ENCODE measurements at regions not wholly inside any gene's neighbourhood (a gene's known extent, or its start where the extent isn't known, plus 50 kb on each side); places are given as distances from the start of the nearest gene placed in this dataset.
A peak's percentile ranks its signal among the peaks of the same experiment; 100 is the strongest.

- H3K27me3 ChIP-seq (ENCODE audit: insufficient read depth, low read length), result peaks cover 3% of the 10 kb centered on the region; the same call in 1 of the 2 replicates
- H3K9ac ChIP-seq (ENCODE audit: low read depth, low read length), result no peak overlapping the region
- no peak overlapping the region for H3K4me3 ChIP-seq (ENCODE audit: low read length)
- no peaks in the 10 kb centered on the region for H3K36me3 ChIP-seq (ENCODE audit: insufficient read depth, low read depth, low read length)
- H3K4me1 ChIP-seq (ENCODE audit: insufficient read depth, low read length), result peaks cover 15% of the 10 kb centered on the region; the same call in 1 of the 2 replicates
- no peak overlapping the region for H3K27ac ChIP-seq (ENCODE audit: low read length)
- no peaks in the 10 kb centered on the region for H3K9me3 ChIP-seq (ENCODE audit: insufficient read depth, low read depth, low read length)
Observed at GRCh38 chr18:24975496-24976372, 376.2 kb downstream of the ZNF521 start.

DNA sequence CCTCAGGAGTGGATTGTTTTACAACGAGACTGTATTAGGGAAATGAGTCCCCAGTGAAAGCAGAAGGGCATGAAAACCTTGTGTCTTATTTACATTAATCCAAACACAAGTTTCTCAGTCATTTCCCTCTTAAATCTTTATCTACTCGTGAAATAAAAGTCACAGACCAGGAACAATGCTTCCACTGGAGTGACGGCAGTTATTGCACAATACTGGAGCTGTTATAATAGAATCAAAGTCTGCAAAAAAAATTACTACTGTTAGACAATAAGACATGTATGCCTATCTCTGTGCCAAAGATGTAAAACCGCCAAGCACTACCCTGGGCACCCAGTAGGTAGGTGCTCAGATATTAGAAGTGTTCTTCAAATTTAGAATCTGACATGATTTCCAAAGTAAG, 375.5 kb downstream of the ZNF521 start:
- Histone ChIP-seq H3K27me3 (ENCODE audit: insufficient read depth, low read length) (peaks cover 10% of the 10 kb centered on the region; the same call in 1 of the 2 replicates), H3K36me3 (ENCODE audit: insufficient read depth, low read depth, low read length) (no peaks in the 10 kb centered on the region), H3K4me3 (ENCODE audit: low read length) (no peak overlapping the region), H3K9ac (ENCODE audit: low read depth, low read length) (no peak overlapping the region), H3K27ac (ENCODE audit: low read length) (no peak overlapping the region), H3K9me3 (ENCODE audit: insufficient read depth, low read depth, low read length) (no peaks in the 10 kb centered on the region), H3K4me1 (ENCODE audit: insufficient read depth, low read length) (peaks cover 16% of the 10 kb centered on the region; the same call in 1 of the 2 replicates)

DNA sequence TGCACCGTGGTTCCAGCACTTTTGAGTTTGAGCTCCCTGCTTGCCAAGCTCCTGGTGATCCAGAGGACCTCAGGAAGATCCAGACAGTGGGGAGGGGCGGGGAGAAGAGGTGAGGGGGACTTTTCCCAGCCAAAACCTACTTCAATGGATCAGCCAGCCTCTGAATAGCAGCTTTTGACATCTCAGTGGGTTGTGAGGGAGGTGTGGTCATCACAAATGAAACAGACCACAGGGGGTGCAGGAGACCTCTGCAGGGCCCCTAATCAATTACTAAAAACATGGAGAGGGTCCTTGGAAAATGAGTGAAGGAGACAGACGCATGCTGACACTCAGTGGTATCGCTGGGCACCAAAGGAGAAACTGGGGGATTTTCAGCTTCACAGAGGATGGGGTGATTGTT, 372.7 kb downstream of the ZNF521 start:
- Histone ChIP-seq H3K27me3 (ENCODE audit: insufficient read depth, low read length) (peaks cover 18% of the 10 kb centered on the region; the same call in 1 of the 2 replicates), H3K9ac (ENCODE audit: low read depth, low read length) (no peak overlapping the region), H3K27ac (ENCODE audit: low read length) (no peak overlapping the region), H3K4me3 (ENCODE audit: low read length) (no peak overlapping the region), H3K9me3 (ENCODE audit: insufficient read depth, low read depth, low read length) (no peaks in the 10 kb centered on the region), H3K4me1 (ENCODE audit: insufficient read depth, low read length) (peaks cover 36% of the 10 kb centered on the region), H3K36me3 (ENCODE audit: insufficient read depth, low read depth, low read length) (no peaks in the 10 kb centered on the region)

DNA sequence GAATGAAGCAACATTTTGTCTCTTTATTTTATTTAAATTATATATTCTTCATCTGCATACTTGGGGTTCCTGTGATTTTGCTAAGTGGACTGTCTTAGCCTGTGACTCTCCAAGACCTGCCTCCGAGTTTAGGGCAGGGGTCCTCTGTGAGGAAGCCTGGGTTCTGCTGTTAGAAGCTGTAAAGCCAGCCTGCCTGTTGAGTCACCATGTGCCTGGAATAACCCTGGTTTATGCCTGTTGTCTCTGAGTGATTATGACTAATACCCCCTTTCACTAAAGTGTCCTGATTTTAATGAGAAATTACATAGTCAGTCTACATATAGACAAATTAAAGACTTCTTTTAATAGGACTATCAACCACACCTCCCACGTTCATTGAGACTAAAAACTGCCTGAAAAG, 369.1 kb downstream of the ZNF521 start:
- no peaks in the 10 kb centered on the region for H3K36me3 ChIP-seq (ENCODE audit: insufficient read depth, low read depth, low read length)
- no peak overlapping the region for H3K9ac ChIP-seq (ENCODE audit: low read depth, low read length)
- H3K4me1 ChIP-seq (ENCODE audit: insufficient read depth, low read length), result peaks cover 58% of the 10 kb centered on the region
- H3K9me3 ChIP-seq (ENCODE audit: insufficient read depth, low read depth, low read length), result no peaks in the 10 kb centered on the region
- H3K27me3 ChIP-seq (ENCODE audit: insufficient read depth, low read length), result peaks cover 18% of the 10 kb centered on the region; the same call in 1 of the 2 replicates
- no peak overlapping the region for H3K27ac ChIP-seq (ENCODE audit: low read length)
- no peak overlapping the region; the same call in 1 of the 2 replicates for H3K4me3 ChIP-seq (ENCODE audit: low read length)

DNA sequence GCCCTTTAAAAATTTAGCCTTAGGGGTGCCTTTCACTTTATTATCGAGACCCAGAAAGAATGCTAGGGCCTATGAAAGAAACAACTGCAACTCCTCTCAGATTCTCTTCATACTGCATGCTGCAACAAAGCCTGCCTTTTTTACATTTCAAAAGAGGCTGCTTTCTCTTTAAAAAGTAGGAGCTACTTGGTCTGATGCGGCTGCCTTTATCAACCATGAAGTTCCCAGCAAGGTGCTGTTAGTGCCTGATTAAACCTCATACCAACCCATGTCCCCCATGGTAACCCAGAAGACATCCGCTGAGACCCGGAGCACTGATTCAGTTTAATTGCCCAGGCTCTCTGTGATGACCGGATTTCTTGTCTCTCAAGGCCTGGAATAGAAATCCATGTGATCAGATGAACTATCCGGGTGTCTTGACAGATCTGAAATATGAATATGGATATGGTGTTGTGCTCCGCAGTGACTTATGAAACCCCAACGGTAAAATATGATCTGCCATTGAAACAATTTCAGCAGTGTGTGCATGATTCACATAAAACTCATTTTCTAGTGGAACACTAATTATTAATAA, 368.3 kb downstream of the ZNF521 start:
- H3K27me3 ChIP-seq (ENCODE audit: insufficient read depth, low read length), result peaks cover 18% of the 10 kb centered on the region; the same call in 1 of the 2 replicates
- H3K4me1 ChIP-seq (ENCODE audit: insufficient read depth, low read length), result peaks cover 61% of the 10 kb centered on the region
- no peaks in the 10 kb centered on the region for H3K36me3 ChIP-seq (ENCODE audit: insufficient read depth, low read depth, low read length)
- H3K4me3 ChIP-seq (ENCODE audit: low read length), result peak overlapping the region; percentile 27; the same call in 1 of the 2 replicates
- no peak overlapping the region for H3K9ac ChIP-seq (ENCODE audit: low read depth, low read length)
- no peaks in the 10 kb centered on the region for H3K9me3 ChIP-seq (ENCODE audit: insufficient read depth, low read depth, low read length)
- no peak overlapping the region for H3K27ac ChIP-seq (ENCODE audit: low read length)

GRCh38 chr18:24985586-24985985, 366.4 kb downstream of the ZNF521 start:
- no peaks in the 10 kb centered on the region for H3K9me3 ChIP-seq (ENCODE audit: insufficient read depth, low read depth, low read length)
- H3K4me3 ChIP-seq (ENCODE audit: low read length), result no peak overlapping the region
- H3K4me1 ChIP-seq (ENCODE audit: insufficient read depth, low read length), result peaks cover 47% of the 10 kb centered on the region
- H3K27ac ChIP-seq (ENCODE audit: low read length), result no peak overlapping the region
- no peaks in the 10 kb centered on the region for H3K36me3 ChIP-seq (ENCODE audit: insufficient read depth, low read depth, low read length)
- H3K9ac ChIP-seq (ENCODE audit: low read depth, low read length), result no peak overlapping the region; the same call in 1 of the 2 replicates
- H3K27me3 ChIP-seq (ENCODE audit: insufficient read depth, low read length), result peaks cover 17% of the 10 kb centered on the region; the same call in 1 of the 2 replicates

- Histone ChIP-seq H3K27me3 (ENCODE audit: insufficient read depth, low read length) (peaks cover 5% of the 10 kb centered on the region; the same call in 1 of the 2 replicates), H3K36me3 (ENCODE audit: insufficient read depth, low read depth, low read length) (no peaks in the 10 kb centered on the region), H3K27ac (ENCODE audit: low read length) (no peak overlapping the region), H3K9me3 (ENCODE audit: insufficient read depth, low read depth, low read length) (no peaks in the 10 kb centered on the region), H3K9ac (ENCODE audit: low read depth, low read length) (peak overlapping the region; percentile 35; the same call in 1 of the 2 replicates), H3K4me3 (ENCODE audit: low read length) (peak overlapping the region; percentile 27; the same call in 1 of the 2 replicates), H3K4me1 (ENCODE audit: insufficient read depth, low read length) (peaks cover 44% of the 10 kb centered on the region)
Observed at GRCh38 chr18:24986666-24987302, 365.2 kb downstream of the ZNF521 start.

DNA sequence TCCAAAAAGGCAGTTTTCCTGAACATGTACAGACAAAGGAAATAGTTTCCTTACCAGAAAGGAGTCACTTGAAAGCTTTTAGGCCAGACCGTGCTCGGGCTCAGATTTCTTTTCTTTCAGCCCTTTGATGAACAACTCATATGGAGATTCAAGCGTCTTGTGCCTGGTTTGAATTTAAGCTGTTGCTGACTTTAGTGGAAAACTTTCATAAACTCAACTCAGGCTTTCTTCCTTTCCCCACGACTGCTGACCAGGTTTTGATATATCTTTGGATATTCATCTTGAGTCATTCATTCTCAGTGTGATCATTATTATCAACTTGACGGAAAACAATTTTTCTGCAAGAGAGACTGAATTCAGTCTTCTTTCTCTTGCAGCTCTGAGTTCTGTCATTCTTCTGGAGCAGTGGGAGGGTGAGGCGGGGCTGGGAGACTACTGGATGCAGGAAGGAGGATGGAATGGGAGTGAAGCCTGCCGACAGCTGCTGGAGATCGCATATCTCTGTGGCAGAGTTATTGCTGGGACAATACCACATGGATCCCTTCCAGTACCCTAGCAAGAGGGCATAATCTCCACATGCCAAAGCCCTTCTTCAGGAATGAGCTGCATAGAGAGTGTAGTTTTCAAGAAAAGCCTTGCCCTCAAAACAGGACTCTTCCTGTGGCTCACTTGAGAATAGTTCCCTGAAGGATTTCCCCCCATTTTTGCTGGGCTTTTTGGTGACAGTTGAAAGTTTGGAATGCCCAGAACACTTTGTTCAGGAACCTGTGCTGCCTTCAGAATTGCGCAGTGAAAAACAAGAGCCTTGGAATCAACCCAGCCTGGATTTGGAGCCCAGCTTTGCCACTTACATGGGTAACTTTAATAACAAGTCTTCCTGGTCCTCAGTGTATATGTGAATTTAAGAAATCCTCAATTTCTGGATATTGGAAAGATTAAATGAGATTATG, 364.4 kb downstream of the ZNF521 start:
- peak overlapping the region; percentile 35; the same call in 1 of the 2 replicates for H3K9ac ChIP-seq (ENCODE audit: low read depth, low read length)
- no peaks in the 10 kb centered on the region for H3K36me3 ChIP-seq (ENCODE audit: insufficient read depth, low read depth, low read length)
- no peaks in the 10 kb centered on the region for H3K9me3 ChIP-seq (ENCODE audit: insufficient read depth, low read depth, low read length)
- H3K4me3 ChIP-seq (ENCODE audit: low read length), result peak overlapping the region; percentile 27; the same call in 1 of the 2 replicates
- no peak overlapping the region for H3K27ac ChIP-seq (ENCODE audit: low read length)
- H3K4me1 ChIP-seq (ENCODE audit: insufficient read depth, low read length), result peaks cover 40% of the 10 kb centered on the region
- H3K27me3 ChIP-seq (ENCODE audit: insufficient read depth, low read length), result no peaks in the 10 kb centered on the region

DNA sequence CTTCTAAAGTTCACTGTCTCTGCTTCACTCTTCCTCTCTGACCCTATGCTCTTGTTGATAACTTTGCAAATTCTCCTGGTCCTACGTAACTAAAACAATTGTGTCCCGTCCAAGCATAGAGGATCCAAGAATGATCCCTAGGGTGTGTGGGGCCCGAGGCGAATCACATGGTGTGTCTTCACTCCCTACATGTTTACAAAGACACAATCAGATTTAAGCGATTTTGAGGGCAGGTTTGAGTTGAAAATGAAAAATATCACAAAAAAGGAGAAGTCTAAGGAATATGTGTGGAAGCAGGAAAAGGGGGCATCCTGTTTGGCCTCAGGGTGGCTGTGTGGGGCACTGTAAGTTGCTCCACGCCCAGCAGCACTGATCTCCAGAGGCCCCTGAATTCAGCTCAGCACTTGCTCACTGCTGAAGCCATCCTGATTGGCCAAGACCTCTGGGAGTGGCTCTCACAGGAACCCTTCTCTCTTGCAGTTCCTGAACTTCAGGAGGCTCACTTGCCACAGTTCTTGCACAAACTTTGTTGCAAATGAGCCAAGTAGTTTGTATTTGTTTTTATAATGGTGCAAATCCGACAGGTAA, 363.6 kb downstream of the ZNF521 start:
- Histone ChIP-seq H3K27me3 (ENCODE audit: insufficient read depth, low read length) (no peaks in the 10 kb centered on the region), H3K27ac (ENCODE audit: low read length) (no peak overlapping the region), H3K9me3 (ENCODE audit: insufficient read depth, low read depth, low read length) (no peaks in the 10 kb centered on the region), H3K4me1 (ENCODE audit: insufficient read depth, low read length) (peaks cover 32% of the 10 kb centered on the region), H3K9ac (ENCODE audit: low read depth, low read length) (no peak overlapping the region), H3K4me3 (ENCODE audit: low read length) (no peak overlapping the region), H3K36me3 (ENCODE audit: insufficient read depth, low read depth, low read length) (no peaks in the 10 kb centered on the region)

GRCh38 chr18:24989760-24990593, 362.0 kb downstream of the ZNF521 start:
- Histone ChIP-seq H3K4me3 (ENCODE audit: low read length) (no peak overlapping the region), H3K27ac (ENCODE audit: low read length) (no peak overlapping the region), H3K36me3 (ENCODE audit: insufficient read depth, low read depth, low read length) (no peaks in the 10 kb centered on the region), H3K4me1 (ENCODE audit: insufficient read depth, low read length) (peaks cover 27% of the 10 kb centered on the region; the same call in 1 of the 2 replicates), H3K27me3 (ENCODE audit: insufficient read depth, low read length) (no peaks in the 10 kb centered on the region), H3K9me3 (ENCODE audit: insufficient read depth, low read depth, low read length) (no peaks in the 10 kb centered on the region), H3K9ac (ENCODE audit: low read depth, low read length) (no peak overlapping the region)

Measured in iPS-20b (cell line).